Right lobe of liver (tissue), 4 donors: ENCODE measurements at regions not wholly inside any gene's neighbourhood (a gene's known extent, or its start where the extent isn't known, plus 50 kb on each side); places are given as distances from the start of the nearest gene placed in this dataset.

ENCODE experiments used
- POLR2A ChIP-seq: fragments of 450-650 bp; IDR thresholded peaks from one replicate; pipeline ENCODE4 v1.6.1; 2017; ENCODE audit warnings: antibody characterized with exemption, mild to moderate bottlenecking
- TF ChIP-seq, protein P1 (sequence below), 4 donors: fragments of 200-600 bp in 3 of 4; fragments of 450-650 bp in 1 of 4; IDR thresholded peaks; one replicate each; pipeline versions ENCODE4 v1.5.1 to v1.8.0; 2016 to 2022; ENCODE audit warnings: antibody characterized with exemption in 4 of 4, mild to moderate bottlenecking in 2 of 4
- donor health status: DM: no; HTN: no; CAD: no.
- donor health status: DM: no; HTN: no; CAD: no.
- donor health status: DM: no; HTN: yes; CAD: no.

DNA sequence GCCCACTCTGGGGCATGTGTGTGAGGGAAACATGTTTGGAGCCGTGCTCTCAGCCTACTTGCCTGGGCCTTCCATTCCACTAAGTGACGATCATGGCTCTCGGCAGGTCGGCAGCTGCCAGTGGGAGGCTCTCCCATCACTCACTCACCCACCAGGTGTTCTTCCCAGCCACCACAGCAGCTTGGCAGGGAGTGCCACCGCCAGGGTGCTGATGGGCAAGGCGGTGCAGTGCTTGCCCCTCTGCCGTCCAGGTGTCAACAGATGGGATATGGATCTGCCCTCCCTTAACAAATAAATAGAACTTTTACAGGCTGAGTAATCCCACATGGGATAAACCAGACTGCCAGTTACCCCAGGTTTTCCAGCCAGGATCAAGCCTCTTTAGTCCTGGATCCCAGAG is 205.5 kb upstream of the TMEM45B start:
- TF ChIP-seq, protein P1, sequence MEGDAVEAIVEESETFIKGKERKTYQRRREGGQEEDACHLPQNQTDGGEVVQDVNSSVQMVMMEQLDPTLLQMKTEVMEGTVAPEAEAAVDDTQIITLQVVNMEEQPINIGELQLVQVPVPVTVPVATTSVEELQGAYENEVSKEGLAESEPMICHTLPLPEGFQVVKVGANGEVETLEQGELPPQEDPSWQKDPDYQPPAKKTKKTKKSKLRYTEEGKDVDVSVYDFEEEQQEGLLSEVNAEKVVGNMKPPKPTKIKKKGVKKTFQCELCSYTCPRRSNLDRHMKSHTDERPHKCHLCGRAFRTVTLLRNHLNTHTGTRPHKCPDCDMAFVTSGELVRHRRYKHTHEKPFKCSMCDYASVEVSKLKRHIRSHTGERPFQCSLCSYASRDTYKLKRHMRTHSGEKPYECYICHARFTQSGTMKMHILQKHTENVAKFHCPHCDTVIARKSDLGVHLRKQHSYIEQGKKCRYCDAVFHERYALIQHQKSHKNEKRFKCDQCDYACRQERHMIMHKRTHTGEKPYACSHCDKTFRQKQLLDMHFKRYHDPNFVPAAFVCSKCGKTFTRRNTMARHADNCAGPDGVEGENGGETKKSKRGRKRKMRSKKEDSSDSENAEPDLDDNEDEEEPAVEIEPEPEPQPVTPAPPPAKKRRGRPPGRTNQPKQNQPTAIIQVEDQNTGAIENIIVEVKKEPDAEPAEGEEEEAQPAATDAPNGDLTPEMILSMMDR (IDR thresholded peaks at IDR 0.05) = no peak
- TF ChIP-seq POLR2A = no peak
